ENCODE measurements at regions not wholly inside any gene's neighbourhood (a gene's known extent, or its start where the extent isn't known, plus 50 kb on each side); places are given as distances from the start of the nearest gene placed in this dataset.

DNA sequence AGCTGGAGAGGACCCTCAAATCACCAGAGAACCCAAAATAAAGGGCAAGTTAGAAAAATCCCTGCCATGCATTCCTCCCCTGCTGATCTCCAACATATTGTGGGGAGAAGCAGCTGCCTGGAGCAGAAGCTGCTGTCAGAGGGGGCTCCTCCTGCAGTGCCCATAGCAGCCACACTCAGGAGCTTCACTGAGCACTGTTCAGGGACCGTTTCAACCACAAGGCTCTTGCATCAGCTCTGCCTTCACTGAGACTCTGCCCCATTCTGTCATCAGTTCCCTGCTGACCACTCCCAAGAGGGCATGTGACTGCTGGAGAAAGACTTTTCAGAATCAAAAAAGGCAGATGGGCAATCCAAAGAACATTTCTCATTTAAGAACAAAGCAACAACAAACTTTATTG lies 392.7 kb downstream of the GALC start:
- Histone ChIP-seq H3K27ac (no peak overlapping the region), H3K27me3 (replicated peaks) (no peaks in the 10 kb centered on the region), H3K36me3 (replicated peaks) (no peaks in the 10 kb centered on the region), H3K4me3 (ENCODE audit: low read depth, low read length) (no peak overlapping the region)
- no peak for DNase-seq
- in situ Hi-C loops (cut with HindIII; ENCODE audit: low pct_ligation_motif_present, low sequenced_read_pairs): no loop called here
- TF ChIP-seq, protein P1, sequence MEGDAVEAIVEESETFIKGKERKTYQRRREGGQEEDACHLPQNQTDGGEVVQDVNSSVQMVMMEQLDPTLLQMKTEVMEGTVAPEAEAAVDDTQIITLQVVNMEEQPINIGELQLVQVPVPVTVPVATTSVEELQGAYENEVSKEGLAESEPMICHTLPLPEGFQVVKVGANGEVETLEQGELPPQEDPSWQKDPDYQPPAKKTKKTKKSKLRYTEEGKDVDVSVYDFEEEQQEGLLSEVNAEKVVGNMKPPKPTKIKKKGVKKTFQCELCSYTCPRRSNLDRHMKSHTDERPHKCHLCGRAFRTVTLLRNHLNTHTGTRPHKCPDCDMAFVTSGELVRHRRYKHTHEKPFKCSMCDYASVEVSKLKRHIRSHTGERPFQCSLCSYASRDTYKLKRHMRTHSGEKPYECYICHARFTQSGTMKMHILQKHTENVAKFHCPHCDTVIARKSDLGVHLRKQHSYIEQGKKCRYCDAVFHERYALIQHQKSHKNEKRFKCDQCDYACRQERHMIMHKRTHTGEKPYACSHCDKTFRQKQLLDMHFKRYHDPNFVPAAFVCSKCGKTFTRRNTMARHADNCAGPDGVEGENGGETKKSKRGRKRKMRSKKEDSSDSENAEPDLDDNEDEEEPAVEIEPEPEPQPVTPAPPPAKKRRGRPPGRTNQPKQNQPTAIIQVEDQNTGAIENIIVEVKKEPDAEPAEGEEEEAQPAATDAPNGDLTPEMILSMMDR (IDR thresholded peaks at IDR 0.05; ENCODE audit: low read depth, low read length, missing control alignments): no peak

DNA sequence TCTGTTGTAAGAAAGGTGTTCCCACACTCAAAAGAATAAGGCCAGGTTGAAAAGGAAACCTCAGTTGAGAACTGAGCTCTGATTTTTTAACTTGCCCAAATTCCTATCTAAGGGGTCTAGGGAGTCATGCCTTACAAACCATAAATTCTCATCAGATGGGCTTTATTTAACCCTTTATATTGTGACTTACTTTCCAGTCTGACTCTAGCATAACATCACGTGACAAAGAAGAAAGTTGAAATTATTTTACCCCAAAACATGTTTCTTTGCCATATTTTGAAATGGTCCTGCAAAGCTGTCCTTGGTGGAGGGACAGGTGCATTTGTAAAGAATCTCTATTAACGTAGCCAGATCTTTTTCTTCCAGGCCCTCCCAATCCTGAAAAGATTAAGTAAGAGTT lies 411.7 kb downstream of the GALC start:
- H3K27ac ChIP-seq: no peak overlapping the region
- no peaks in the 10 kb centered on the region for H3K36me3 ChIP-seq (replicated peaks)
- TF ChIP-seq, protein P1 (IDR thresholded peaks at IDR 0.05; ENCODE audit: low read depth, low read length, missing control alignments): no peak
- no peaks in the 10 kb centered on the region for H3K27me3 ChIP-seq (replicated peaks)
- H3K4me3 ChIP-seq (ENCODE audit: low read depth, low read length): no peak overlapping the region
- no peak for DNase-seq
- in situ Hi-C loops (cut with HindIII; ENCODE audit: low pct_ligation_motif_present, low sequenced_read_pairs): no loop called here

DNA sequence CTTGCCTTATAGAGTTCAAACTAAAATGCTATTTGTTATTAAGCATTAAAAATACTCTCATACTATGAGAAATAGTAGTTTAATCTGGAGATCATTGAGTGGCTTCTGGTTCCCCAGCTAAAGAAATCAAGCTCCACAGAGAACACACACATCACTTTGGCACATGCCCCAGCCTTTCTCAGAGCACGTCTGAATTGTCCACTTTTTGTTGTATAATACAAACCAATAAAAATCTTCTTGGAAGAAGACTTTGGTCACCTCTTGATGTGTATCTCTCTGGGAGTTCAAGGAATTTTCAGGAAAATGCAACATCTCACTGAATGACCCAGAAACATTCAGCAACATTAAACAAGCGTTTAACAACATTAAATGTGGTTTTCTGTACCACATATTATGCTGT lies 413.9 kb downstream of the GALC start:
- H3K4me3 ChIP-seq (ENCODE audit: low read depth, low read length): no peak overlapping the region
- no peak for DNase-seq
- H3K36me3 ChIP-seq (replicated peaks): no peaks in the 10 kb centered on the region
- TF ChIP-seq, protein P1 (IDR thresholded peaks at IDR 0.05; ENCODE audit: low read depth, low read length, missing control alignments): no peak
- H3K27ac ChIP-seq: no peak overlapping the region
- in situ Hi-C loops (cut with HindIII; ENCODE audit: low pct_ligation_motif_present, low sequenced_read_pairs): no loop called here
- no peaks in the 10 kb centered on the region for H3K27me3 ChIP-seq (replicated peaks)

DNA sequence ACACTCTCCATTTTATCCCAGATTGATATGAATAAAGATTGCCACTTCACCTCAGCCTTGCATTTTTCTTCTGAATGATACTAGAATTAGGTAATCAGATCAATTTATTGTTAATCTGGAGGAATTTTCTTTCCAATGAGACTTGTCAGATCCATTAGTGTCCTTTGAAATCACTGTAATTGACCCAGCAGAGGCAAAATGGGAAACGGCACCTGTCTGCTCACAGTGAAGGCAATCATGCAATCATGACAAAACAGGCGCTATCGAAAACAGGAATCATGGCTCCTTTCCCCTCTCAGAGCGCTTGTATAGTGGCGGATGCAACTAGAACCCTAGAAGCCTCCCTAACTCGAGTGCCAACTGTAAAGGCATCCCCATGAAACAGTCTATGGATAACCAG lies 417.6 kb downstream of the GALC start:
- Histone ChIP-seq H3K4me3 (ENCODE audit: low read depth, low read length) (no peak overlapping the region), H3K27ac (no peak overlapping the region), H3K27me3 (replicated peaks) (no peaks in the 10 kb centered on the region), H3K36me3 (replicated peaks) (no peaks in the 10 kb centered on the region)
- DNase-seq: no peak
- TF ChIP-seq, protein P1 (IDR thresholded peaks at IDR 0.05; ENCODE audit: low read depth, low read length, missing control alignments): no peak
- in situ Hi-C loops (cut with HindIII; ENCODE audit: low pct_ligation_motif_present, low sequenced_read_pairs): no loop called here

DNA sequence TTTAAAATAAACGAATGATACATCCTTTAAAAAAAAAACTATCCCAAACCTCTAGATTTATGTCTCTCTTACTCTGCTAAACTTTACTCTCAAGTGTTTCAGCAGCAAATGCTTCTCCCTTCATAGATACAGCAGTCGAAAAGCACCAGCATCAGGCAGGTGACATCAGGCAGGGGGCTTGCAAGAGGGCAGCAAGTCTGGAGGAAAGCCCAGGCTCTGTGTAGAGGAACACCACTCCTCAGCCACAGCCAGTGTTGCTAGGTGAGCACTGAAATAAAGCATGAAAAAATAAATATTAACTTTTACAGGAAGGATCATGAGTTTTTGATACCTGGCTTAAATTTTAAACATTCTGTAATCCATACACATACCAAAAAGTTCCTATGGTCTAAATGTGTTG lies 419.4 kb downstream of the GALC start:
- H3K27ac ChIP-seq: no peak overlapping the region
- DNase-seq: no peak
- H3K4me3 ChIP-seq (ENCODE audit: low read depth, low read length): no peak overlapping the region
- TF ChIP-seq, protein P1 (IDR thresholded peaks at IDR 0.05; ENCODE audit: low read depth, low read length, missing control alignments): no peak
- H3K27me3 ChIP-seq (replicated peaks): no peaks in the 10 kb centered on the region
- no peaks in the 10 kb centered on the region for H3K36me3 ChIP-seq (replicated peaks)
- in situ Hi-C loops (cut with HindIII; ENCODE audit: low pct_ligation_motif_present, low sequenced_read_pairs): no loop called here

DNA sequence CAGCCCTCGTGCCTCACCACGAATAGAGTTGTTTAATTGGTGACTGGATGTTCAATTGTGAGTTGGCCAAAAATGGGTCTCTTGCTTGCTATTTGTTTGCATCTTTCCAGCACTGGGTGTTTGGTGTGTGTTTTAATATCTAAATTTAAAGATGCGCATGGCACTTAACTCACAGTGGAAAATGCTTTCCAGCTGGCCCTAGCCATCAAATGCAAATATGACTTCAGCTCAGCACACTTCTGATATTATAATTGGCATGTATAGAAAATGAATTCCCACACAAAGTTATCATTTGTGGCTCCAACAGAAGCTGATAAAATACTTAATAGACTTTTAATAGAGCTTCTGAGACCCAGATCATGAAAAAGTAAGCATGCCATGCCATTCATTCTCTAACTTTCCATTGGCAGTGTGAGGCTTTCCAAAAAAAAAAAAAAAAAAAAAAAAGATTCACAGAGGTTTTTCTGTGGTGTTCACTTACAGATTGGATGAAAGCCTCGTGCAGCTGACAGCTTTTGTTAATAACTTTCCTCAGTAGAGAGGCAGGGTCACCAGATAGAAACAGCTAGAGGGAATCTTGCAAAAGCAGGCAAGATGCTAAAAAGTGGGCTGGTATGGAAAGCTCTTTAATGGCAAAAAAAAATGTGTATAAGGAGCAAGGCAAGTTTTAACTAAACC lies 425.2 kb downstream of the GALC start:
- Histone ChIP-seq H3K4me3 (ENCODE audit: low read depth, low read length) (no peak overlapping the region), H3K36me3 (replicated peaks) (no peaks in the 10 kb centered on the region), H3K27ac (no peak overlapping the region), H3K27me3 (replicated peaks) (no peaks in the 10 kb centered on the region)
- TF ChIP-seq, protein P1 (IDR thresholded peaks at IDR 0.05; ENCODE audit: low read depth, low read length, missing control alignments): no peak
- in situ Hi-C loops (cut with HindIII; ENCODE audit: low pct_ligation_motif_present, low sequenced_read_pairs): no loop called here
- DNase-seq: no peak
